NCI-H2029 (cell line): ENCODE measurements at regions not wholly inside any gene's neighbourhood (a gene's known extent, or its start where the extent isn't known, plus 50 kb on each side); places are given as distances from the start of the nearest gene placed in this dataset.

Experiments
- DNase-seq: peaks from one replicate; lab custom pipeline; 2025; lab: John Stamatoyannopoulos, UW

DNA sequence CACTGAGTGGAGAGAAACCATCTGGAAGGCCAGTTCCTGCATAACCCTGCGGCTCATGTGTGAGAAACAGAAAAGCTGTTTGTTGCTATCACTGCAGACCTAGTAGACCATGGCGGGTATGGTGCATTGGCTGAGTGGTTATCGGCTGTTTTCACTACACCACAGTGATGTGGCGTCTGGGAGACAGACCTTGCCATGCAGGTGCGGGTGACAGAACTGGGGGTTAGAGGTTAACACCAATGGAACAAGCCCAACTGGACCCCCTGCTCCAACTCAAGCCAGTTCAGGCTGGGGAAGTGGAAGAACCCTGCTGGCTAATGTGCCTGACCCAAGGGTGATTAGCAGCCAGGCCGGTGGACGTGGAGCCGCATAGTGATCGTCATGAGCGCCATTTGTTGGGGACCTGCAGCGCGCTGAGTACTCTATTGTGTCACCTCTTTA, 91.9 kb downstream of the IRF8 start:
- no peak for DNase-seq

DNA sequence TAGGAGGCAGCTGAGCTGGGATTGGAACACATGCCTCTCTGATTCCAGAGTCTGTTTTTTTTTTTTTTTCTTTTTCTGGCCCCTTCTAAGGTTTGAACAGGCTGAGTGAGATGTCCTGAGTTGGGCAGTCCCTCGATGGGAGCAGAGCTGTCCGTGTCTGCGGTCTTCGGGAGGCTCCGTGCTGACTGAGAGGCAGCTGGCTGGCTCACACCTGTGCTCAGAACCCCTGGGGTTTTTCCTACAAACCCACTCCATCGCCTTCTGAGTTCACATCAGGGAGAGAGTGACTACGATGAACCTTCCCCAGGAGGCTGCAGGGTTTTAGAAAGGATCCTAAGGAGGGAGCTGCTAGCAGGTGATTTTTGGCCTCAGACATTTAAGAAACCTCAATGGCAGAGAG, 92.5 kb downstream of the IRF8 start:
- DNase-seq: no peak

DNA sequence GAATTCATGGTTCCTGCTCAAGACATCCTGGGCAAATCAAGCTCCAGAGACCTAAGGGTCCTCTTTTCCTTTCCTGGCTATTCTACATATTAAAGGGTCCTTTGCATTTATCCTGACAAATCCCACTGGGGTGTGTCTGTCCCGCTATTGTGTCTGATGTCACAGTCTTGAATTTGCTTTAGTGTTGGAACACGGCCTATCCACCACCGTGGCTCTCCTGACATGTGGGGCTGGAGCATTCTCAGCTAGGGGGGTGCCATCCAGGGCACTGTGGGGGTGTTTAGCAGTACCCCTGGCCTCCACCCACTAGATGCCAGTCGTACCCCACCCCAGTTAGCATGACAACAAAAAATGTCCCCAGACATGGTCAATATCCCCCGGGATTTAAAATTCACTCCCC, 92.9 kb downstream of the IRF8 start:
- DNase-seq: no peak

DNA sequence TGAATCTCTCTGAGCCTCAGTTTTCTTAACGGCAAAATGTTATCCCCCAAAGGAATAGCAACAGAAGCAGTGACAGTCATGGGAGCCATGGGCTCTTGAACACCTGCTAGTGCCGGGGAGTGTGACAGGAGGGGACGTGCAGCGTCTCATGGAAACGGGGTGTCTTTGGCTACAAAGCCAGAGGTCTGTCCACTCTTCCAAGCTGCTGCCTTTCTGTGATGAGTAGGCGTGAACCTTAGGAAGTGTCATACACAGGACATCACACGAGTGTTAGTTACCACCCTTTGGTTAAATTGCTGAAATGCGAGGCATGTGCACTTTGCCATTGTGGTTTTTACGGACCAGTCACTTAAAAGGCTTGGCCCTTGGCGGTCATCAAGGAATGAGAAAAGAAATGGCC, 93.4 kb downstream of the IRF8 start:
- no peak for DNase-seq

DNA sequence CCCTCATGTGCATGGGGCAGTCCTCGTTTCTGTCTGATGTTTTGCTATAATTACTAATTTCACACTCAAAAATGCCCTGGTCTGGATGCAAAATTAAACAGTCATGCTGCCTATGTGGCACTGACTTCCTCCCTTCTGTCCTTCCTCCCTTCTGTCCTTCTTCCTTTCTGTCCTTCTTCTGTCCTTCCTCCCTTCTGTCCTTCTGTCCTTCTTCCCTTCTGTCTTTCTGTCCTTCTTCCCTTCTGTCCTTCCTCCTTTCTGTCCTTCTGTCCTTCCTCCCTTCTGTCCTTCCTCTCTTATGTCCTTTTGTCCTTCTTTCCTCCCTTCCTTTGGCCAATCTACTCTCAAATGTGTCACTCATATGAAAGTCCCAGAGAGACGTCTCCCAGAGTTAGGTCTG, 93.8 kb downstream of the IRF8 start:
- DNase-seq: no peak

DNA sequence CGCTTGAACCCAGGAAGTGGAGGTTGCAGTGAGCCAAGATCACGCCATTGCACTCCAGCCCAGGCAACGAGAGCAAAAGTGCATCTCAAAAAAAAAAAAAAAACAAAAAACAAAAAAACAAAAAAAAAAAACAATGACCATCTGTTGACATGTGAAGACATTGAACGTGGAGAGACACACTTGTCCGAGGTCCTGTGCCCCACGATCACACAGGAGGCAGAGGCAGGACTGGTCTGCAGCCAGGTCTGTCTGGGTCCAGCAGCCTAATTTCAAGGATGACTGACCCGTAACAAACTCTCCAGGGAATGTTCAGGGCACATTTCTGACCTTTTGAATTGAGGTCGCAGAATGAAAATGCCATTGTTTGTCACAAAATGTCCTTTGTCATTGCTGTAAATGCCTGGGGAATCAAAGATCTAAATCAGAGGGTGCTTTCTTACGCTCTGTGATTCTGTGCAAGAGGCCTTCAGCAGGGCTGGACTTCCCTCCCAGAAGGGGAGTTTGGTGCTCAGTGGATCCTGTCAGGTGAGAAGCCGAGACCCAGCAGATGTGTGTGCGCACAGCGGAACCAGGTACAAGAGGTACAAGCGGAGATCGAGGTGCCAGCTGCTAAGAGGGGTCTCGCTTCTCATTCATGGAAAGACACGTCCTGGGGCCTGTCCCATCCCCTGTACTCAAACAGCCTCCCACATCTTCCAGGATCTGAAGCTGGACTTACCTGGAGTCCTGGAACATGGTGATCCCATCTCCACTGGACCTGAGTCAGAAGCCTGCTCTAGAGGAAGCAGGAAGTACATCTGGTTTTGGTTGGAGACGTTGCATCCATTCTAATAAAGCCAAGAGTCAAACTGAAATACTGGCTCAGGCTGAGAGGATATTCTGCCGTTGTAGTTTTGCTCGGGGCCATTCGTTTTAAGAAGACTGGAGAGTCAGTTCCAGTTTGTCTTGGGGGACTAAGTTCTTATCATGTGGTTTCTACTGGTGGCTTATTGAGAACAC, 95.8 kb downstream of the IRF8 start:
- no peak for DNase-seq

DNA sequence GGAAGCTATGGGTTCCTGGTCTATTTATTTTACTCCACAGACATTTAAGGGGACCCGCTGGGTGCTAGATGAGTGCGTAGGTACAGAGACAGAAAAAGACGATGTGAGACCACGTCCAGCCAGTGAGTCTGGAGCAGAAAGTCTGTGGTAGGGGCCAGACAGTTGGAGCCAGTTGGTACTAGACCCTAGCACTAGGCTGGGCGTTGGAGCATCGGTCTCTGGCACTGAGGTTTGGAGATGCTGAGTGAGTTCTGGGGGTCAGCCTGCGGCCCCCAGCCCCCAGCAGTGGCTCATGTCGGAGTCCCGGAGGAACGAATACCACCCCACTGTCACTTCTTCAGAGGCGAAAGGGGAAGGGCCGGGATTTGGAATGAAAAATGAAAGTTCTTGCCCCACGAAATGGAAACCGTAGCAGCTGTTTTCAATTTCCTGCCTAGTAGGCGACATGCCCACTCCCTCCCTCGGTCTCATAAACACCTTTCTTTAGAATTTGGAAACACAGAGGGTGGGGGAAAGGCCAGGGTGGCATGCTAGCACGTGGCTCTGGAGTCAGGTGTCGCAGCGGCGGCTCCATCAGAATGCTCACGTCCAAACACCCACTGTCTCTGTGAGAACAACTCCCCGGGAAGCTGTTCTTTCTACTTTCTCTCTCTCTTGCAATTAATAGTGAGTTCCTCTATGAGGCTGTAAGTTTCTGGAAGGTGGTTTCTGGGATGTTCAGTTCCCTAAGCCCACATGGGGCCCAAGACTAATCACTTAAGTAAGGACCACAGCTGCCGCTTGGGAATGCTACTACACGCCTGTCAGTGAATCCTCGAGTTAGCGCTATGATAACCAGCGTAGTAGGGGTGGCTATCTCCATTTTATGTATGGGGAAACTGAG, 96.8 kb downstream of the IRF8 start:
- DNase-seq: no peak

DNA sequence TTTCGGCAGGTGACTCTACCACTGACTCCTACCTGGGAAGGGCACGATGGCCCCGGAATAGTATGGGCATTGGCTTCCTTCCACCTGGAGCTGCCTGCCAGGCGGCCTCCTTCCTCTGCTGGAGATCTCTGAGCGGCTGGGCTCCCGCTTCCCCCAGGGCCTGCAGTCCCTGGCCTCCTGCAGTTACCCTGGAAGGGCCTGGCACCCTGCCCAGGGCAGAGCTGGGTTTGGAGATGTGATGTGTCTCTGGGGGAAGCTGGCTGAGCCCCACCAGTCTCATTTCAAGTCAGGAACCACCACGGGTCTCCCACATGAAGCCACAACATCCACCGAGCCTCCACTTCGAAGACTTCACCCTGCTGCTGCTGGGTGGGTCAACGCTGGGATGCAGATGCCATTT, 97.9 kb downstream of the IRF8 start:
- no peak for DNase-seq

DNA sequence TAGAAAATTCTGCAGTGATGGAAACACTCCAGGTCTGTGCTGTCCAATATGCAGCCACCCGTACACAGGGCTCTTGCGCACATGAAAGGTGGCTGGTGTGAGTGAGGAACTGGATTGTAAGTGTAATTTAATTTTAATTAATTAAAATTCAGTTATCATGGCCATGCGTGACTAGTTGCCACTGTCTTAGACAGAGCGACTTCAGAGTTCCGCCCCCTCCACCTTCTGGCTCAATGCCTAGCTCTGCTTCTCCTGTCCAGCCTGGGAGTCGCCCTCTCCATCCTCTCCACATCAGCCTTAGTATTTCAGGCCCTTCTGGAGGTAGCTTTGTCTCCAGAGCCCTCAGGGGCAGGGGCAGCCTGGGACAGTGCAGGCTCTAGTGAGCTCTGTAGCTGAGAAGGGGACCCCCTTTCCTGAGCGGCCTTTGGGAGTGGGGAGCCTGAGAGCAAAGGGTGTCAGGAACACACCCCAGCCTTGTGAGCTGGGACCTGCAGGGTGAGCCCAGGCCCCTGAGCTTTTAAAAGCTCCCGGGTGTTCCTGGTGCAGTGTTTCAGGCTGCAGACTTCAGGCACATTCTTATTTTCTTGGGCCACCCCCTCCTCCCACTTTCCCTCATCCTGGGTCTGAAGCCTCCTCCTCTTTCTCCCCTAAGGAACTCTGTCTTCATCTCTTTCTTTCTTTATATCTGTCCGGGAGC, 99.4 kb downstream of the IRF8 start:
- DNase-seq: no peak

DNA sequence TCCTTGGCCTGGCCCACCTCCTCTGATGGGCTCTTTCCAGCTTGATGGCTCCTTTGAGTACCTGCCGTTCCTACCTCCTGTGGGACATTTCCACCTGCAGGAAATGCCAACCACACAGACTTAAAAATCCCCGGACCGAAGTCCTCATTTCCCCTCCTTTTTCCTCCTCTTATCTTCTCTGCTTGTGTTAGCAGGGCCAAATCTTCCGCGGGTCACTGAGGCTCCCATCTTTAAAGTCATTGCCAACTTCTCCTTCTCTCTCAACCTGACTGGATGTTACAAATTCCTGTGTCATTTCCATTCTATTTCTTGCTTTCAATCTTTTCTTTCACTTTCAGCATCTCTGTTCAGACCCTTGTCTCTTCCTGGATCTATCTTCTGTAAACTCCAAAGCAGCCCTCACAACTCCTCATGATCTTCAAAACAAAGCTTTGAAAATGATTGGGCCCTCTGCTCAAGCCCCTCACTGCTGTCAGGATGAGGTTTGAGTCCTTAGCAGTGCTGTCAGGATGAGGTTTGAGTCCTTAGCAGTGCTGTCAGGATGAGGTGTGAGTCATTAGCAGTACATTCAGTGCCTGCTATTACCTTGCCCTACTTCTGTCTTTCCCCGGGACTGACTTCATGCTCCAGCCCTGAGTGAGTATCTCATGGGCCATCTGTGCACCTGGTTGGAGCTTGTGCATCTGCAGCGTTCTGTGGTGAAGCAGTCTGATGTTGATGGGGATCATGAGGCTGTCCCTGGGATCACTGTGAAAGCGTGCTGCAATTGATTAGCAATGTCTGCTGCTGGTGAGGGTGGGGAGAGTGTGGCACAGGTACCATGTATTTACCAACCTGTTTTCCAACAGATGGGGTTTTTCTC, 100.1 kb downstream of the IRF8 start:
- no peak for DNase-seq

DNA sequence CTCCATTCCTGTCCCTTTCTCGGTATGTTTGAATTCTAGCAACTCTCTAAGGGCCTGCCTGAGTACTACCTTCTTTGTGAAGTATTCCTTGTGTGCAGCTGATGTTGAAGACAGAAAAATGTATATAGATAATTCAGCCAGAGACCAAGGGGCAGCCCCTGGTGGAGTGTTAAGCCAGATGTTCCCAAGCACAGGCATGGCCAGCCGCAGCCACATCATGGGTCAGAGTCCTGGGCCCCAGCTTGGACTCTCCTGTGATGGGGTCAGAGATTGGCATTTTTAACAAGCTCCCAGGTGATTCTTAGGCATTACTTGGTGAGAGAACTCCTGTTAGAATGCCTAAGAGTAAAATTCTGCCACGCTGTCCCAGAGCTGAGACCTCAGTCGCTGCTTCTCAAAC, 100.8 kb downstream of the IRF8 start:
- DNase-seq: no peak

DNA sequence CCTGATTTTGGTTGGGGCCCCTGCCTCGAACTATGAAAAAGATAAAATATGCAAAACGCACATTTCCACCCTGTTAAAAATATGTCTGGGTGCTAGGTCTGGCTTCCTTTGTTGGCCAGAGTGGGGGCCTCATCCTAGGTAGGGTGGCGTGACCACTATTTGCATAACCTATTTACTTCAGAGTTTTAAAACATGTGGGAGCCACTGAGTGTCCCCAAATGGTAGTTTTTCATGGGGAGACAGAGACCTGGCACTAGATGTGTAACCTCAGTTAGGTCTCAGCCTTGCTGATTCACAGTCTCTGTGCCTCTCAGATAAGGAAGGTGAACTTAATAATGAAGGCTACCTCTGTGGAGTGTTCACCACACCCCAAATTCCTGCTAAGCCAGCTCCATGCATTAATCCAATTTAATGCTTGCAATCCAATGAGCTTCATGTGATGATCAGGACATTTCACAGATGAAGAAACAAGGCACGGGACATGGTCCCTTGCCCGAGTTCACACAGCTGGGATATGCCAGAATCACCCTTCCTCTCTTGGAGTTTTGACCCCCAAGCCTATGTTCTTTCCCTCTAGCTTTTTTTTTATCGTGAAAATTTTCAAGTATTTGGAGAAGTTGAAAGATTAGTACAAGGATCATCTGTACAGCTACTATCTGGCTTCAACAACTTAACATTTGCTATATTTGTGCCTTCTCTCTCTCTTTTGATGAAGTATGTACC, 103.4 kb downstream of the IRF8 start:
- DNase-seq: no peak

DNA sequence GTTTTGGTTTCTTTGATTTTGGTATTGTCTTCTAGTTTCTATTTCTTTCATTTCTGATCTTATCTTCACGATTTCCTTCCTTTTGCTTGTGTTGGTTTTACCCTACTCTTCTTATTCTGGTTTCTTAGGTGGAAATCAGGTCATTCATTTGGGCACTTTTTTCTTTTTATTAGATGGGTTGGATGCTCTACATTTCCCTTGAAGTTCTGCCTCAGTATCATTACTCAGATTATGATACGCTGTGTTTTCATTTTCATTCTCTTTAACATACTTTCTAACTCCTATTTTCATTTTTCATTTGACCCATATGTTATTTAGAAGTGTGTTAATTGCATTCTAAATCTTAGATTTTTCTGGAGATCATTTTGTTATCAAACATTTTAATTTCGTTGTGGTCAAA, 108.6 kb downstream of the IRF8 start:
- no peak for DNase-seq

DNA sequence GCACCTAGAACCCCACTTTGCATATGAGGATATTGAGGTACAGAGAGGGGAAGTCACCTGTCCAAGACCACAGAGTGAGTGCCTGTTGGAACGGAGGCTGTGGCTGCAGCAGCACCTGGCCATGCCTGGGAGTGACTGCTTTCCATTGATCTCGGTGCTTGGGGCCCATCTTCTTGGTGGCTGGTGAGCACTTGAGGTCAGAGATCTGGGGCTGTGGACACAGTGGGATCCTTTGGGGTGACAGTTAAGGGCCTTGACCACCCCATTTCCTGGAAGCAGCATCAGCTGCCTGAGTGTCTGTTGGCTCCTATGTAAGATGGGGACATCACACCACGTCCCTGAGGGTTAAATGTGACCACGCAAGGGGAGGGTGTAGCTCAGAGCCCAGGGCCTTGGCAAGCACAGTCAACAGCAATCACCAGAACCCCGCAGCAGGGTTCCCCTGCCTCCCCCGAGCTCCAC, 111.7 kb downstream of the IRF8 start:
- DNase-seq: no peak

DNA sequence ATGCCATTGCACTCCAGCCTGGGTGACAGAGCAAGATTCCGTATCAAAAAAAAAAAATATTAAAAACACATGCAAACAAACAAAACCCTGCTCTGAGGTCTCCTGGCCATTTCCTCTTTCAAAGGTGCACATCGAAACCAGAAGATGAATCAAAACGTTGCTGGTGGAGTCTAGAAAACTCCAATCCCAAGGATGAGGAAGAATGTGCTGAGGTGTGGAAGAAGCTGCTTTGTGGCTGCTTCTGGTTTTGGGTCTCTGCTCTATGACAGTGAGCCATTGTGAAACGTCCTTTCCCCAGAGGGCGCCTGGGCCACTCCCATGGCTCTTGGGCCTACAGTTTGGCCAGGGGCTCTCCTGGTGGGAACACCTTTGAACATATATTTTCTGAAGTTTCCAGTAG, 112.6 kb downstream of the IRF8 start:
- no peak for DNase-seq

DNA sequence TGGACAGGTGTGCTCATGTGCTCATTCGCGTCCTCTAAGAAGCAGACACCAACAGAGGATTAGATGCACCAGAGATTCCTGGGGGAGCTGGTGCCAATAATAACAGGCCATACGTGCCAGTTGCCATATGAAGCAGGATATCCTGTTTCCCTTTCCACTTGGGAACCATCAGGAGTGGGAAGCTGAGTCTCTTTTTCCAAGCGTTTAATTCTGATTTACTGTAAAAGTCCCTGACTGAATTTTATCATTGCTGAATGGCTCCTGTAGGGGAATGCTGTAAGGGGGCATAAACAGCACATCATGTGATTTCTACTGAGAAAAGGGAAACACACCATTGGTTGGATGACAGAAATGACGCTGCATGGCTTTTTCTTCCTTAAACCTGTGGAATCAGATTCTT, 113.3 kb downstream of the IRF8 start:
- no peak for DNase-seq

DNA sequence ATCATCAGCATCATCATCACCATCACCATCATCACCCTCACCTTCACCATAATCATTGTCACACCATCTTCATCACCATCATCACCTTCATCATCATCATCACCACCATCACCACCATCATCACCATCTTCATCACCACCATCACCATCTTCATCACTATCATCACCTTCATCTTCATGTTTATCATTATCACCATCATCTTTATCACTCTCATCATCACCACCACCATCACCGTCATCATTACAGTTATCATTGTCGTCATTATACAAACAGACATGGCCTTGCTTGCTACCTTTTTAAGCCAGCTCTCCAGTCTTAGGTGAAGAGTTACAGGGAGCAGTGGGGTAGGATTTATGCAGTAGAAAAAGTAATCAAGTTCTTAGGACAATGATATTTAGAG, 114.9 kb downstream of the IRF8 start:
- DNase-seq: no peak

DNA sequence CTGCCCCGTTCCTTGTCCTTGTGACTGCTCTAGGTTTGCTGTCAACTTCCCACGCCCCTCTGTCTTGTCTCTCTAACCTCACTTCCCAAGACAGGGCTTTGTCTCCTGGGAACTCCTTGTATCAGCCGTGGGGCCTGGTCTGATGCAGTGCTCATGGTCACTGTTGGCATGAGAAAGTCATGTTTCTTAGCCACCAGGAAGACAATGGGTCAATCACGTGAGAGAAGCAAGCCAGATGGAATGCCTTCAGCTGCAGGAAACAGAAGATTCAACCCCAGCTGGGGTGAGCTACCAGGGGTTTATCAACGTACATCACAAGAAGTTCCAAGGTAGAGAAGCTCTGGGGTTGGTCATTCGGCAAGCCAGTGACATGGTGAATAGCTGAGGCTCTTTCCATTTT, 116.6 kb downstream of the IRF8 start:
- no peak for DNase-seq

DNA sequence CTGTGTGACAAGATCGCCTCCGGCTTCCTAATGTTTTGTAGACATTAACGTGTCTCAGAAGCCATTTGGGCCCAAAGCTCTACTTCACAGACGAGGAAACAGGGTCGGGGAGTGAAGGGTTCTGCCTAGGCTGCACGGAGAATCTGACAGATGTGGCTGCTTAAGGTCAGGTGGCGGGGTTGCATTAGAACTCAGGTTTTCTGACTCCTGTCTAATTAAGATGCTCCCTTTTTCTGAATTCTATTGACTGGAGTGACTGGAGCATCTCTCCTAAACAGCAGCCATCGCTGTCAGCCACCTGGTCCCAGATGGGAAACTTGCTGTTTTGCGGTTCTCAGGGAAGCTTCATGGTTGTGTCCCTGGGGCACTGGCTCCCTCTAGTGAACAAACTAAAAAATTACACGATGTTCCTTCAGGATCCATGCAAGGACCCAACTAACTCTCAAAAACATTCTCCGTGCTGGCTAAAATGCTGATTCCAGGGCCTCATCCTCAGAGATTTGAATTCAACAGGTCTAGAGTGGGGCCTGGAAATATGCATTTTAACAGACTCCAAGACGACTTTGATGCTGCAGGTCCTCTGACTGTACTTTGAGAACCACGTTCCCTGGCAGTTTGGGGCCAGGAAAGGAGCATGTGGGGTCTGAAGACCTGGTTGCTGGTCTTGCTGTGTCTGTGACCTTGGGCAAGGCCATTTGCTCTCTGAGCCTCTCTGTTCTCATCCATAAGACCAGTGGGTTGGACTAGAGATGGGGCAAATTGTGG, 117.4 kb downstream of the IRF8 start:
- DNase-seq: no peak

DNA sequence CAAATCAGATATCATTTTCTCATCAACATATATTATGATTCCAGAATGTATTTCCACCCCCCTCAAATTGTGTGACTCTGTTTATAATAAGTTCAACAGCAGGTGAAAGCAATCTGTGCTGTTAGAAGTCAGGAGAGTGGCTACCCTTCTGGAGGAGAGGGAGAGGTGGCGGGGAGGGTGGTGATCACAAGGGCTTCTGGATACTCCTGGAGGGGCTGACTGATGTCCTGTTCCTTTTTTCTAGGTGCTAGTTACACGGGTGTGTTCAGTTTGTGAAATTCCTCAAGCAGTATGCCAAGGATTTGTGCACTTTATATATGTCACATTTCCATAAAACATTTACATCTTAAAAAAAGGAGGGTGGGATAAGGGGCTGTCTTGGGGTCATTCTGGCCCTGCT, 119.1 kb downstream of the IRF8 start:
- DNase-seq: no peak
